ENCODE measurements at regions not wholly inside any gene's neighbourhood (a gene's known extent, or its start where the extent isn't known, plus 50 kb on each side); places are given as distances from the start of the nearest gene placed in this dataset.

DNA sequence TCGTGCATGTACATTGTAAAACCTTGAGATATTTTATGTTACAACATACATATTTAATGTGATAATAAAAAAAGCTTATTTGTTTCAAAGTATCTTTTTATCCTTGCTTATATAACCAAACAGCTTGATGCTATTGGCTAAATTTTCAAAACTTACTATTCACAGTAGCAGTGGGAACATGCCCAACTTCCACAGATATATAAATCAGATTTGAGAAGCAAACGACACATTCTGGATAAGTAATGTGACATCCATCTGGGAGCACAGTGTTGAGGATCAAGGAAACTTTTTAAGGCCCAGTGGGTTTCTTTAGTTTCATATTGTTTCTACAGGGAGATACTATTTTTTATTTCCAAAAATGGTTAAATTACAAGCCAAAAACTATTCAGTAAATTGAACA lies 350.7 kb downstream of the SEC23A start:
- no peak for TF ChIP-seq E2F4 (CRISPR knock-in tag; IDR thresholded peaks at IDR 0.05; ENCODE audit: borderline replicate concordance, low read depth)
- no peak for TF ChIP-seq ATF2 (CRISPR knock-in tag; IDR thresholded peaks at IDR 0.05; ENCODE audit: borderline replicate concordance, low read depth)
- TF ChIP-seq CTCF (IDR thresholded peaks at IDR 0.05) = no peak
- no peak for TF ChIP-seq SP1 (CRISPR knock-in tag; conservative IDR thresholded peaks at IDR 0.05)
- TF ChIP-seq ELF4 (CRISPR knock-in tag; IDR thresholded peaks at IDR 0.05; ENCODE audit: low read depth) = no peak
- TF ChIP-seq, protein P1, sequence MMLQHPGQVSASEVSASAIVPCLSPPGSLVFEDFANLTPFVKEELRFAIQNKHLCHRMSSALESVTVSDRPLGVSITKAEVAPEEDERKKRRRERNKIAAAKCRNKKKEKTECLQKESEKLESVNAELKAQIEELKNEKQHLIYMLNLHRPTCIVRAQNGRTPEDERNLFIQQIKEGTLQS (CRISPR knock-in tag; conservative IDR thresholded peaks at IDR 0.05) = no peak
- TF ChIP-seq USF1 (CRISPR knock-in tag; IDR thresholded peaks at IDR 0.05) = no peak
- TF ChIP-seq, protein P2, sequence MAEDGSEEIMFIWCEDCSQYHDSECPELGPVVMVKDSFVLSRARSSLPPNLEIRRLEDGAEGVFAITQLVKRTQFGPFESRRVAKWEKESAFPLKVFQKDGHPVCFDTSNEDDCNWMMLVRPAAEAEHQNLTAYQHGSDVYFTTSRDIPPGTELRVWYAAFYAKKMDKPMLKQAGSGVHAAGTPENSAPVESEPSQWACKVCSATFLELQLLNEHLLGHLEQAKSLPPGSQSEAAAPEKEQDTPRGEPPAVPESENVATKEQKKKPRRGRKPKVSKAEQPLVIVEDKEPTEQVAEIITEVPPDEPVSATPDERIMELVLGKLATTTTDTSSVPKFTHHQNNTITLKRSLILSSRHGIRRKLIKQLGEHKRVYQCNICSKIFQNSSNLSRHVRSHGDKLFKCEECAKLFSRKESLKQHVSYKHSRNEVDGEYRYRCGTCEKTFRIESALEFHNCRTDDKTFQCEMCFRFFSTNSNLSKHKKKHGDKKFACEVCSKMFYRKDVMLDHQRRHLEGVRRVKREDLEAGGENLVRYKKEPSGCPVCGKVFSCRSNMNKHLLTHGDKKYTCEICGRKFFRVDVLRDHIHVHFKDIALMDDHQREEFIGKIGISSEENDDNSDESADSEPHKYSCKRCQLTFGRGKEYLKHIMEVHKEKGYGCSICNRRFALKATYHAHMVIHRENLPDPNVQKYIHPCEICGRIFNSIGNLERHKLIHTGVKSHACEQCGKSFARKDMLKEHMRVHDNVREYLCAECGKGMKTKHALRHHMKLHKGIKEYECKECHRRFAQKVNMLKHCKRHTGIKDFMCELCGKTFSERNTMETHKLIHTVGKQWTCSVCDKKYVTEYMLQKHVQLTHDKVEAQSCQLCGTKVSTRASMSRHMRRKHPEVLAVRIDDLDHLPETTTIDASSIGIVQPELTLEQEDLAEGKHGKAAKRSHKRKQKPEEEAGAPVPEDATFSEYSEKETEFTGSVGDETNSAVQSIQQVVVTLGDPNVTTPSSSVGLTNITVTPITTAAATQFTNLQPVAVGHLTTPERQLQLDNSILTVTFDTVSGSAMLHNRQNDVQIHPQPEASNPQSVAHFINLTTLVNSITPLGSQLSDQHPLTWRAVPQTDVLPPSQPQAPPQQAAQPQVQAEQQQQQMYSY (CRISPR knock-in tag; IDR thresholded peaks at IDR 0.05) = no peak
- TF ChIP-seq, protein P3, sequence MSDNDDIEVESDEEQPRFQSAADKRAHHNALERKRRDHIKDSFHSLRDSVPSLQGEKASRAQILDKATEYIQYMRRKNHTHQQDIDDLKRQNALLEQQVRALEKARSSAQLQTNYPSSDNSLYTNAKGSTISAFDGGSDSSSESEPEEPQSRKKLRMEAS (CRISPR knock-in tag; IDR thresholded peaks at IDR 0.05) = no peak
- TF ChIP-seq ZNF416 (CRISPR knock-in tag; IDR thresholded peaks at IDR 0.05) = no peak
- TF ChIP-seq NFYB (CRISPR knock-in tag; conservative IDR thresholded peaks at IDR 0.05; ENCODE audit: low read depth) = no peak
- TF ChIP-seq ESRRA (CRISPR knock-in tag; IDR thresholded peaks at IDR 0.05; ENCODE audit: borderline replicate concordance) = no peak
- TF ChIP-seq PREB (CRISPR knock-in tag; IDR thresholded peaks at IDR 0.05; ENCODE audit: borderline replicate concordance) = no peak
- TF ChIP-seq GRHL2 (CRISPR knock-in tag; IDR thresholded peaks at IDR 0.05; ENCODE audit: insufficient replicate concordance, severe bottlenecking) = no peak

Data from WTC11 (cell line).